ENCODE measurements at regions not wholly inside any gene's neighbourhood (a gene's known extent, or its start where the extent isn't known, plus 50 kb on each side); places are given as distances from the start of the nearest gene placed in this dataset.
"Not testable (repeated sequence)": the region's sequence is repeated elsewhere in the genome, so short reads cannot be mapped to it uniquely, and the experiment has no call there.

- not testable (repeated sequence) for TF ChIP-seq CTCF (IDR thresholded peaks at IDR 0.05 in 8 of 11, conservative IDR thresholded peaks at IDR 0.05 in 3 of 11); POLR2A (IDR thresholded peaks at IDR 0.05)
Observed at GRCh38 chr7:76852362-76852761, 179.8 kb downstream of the SPDYE17 start.
